Neural crest cell (in vitro differentiated cells): ENCODE measurements at regions not wholly inside any gene's neighbourhood (a gene's known extent, or its start where the extent isn't known, plus 50 kb on each side); places are given as distances from the start of the nearest gene placed in this dataset.
"Not testable (repeated sequence)": the region's sequence is repeated elsewhere in the genome, so short reads cannot be mapped to it uniquely, and the experiment has no call there.

Source experiments
- DNase-seq: peaks from one replicate; pipeline ENCODE4 v3.0.0; 2021; ENCODE audit warnings: low read depth, mixed read lengths, low spot score
- H3K27ac Mint-ChIP-seq: one replicate; pipeline ENCODE4 v1.8.0; 2021; ENCODE audit warnings: mild to moderate bottlenecking, mixed read lengths; ENCODE audit not compliant: unreplicated experiment
- H3K27me3 Mint-ChIP-seq: 2 replicates; pipeline ENCODE4 v1.8.0; 2021; ENCODE audit warnings: low read depth, mild to moderate bottlenecking, mixed read lengths
- H3K36me3 Mint-ChIP-seq: 2 replicates; pipeline ENCODE4 v1.8.0; 2021; ENCODE audit warnings: low read depth, mild to moderate bottlenecking, mixed read lengths
- H3K4me1 Mint-ChIP-seq: 2 replicates; pipeline ENCODE4 v1.8.0; 2021; ENCODE audit warnings: mixed read lengths
- H3K4me3 Mint-ChIP-seq: one replicate; pipeline ENCODE4 v1.8.0; 2021; ENCODE audit warnings: mild to moderate bottlenecking, mixed read lengths
- H3K9me3 Mint-ChIP-seq: 2 replicates; pipeline ENCODE4 v1.8.0; 2021; ENCODE audit warnings: mixed read lengths
- CTCF ChIP-seq: fragments of 200-600 bp; sonication (generic); conservative IDR thresholded peaks from 2 replicates; pipeline ENCODE4 v1.5.0; 2021; ENCODE audit warnings: antibody characterized with exemption, mild to moderate bottlenecking

DNA sequence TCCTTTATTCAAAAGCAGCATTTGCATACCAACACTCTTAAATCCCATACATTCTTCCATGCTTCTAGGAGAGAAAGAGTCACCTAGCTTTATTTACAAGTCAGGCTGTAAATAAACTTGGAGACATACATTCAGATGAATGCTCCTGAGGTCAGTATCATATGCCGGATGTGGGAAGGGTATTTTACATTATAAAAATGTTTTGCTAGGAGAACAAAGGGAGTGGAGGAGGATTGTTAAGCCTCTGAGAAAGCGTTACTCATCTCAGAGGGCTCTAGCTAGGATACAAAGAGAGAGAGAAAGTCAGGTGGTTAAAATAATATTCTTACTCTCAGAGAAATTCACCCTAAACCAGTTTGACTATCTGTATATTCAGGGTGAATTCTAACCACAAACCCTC, 300.9 kb upstream of the NPSR1 start:
- Mint-ChIP-seq H3K9me3 (no peaks in the 10 kb centered on the region), H3K27me3 (no peaks in the 10 kb centered on the region), H3K4me1 (no peaks in the 10 kb centered on the region), H3K4me3 (no peak overlapping the region), H3K27ac (no peak overlapping the region), H3K36me3 (no peaks in the 10 kb centered on the region)
- DNase-seq = no peak
- no peak for TF ChIP-seq CTCF

DNA sequence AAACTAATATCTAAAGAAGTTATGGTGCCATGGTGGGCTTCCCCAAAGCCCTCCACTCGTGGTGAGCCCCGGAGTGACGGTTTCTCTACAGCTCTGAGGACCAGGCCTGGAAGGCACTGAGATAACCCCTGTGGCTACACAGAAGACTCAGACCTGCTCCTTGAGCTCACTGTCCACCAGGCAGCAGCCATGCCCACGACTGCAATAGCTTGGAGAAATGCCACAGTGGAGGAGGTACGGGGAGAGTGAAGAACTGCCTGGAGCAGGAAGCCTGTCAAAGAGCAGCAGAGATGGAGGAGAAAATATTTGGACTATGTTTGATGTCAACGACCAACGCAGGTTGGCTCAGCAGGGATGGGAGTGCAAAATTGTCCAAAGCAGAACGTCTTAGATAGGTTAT, 300.1 kb upstream of the NPSR1 start:
- no peak for DNase-seq
- Mint-ChIP-seq H3K9me3 (no peaks in the 10 kb centered on the region), H3K27me3 (no peaks in the 10 kb centered on the region), H3K36me3 (no peaks in the 10 kb centered on the region), H3K4me3 (no peak overlapping the region), H3K4me1 (no peaks in the 10 kb centered on the region), H3K27ac (no peak overlapping the region)
- TF ChIP-seq CTCF = no peak

DNA sequence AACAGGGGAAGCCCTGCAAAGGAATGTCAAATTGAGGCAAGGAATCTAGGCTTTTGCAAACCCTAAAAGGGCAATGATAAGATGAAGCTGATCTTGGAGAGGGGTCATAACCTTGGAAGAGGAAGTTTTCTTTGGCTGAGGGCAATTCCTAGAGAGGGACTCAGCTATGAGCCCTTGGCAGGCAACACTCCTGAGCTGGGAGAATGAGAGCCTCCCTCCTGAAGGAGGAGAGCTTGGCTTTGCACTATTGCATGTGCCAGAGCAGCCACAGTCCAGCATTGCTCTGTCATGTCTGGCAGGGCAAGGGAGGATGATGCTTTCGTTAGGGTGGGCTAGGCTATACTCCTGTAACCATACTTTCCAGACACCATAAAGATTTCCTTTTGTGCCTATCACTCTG, 299.4 kb upstream of the NPSR1 start:
- H3K27ac Mint-ChIP-seq, H3K4me1 Mint-ChIP-seq, H3K9me3 Mint-ChIP-seq, H3K27me3 Mint-ChIP-seq, H3K4me3 Mint-ChIP-seq, H3K36me3 Mint-ChIP-seq, DNase-seq: not testable (repeated sequence)

DNA sequence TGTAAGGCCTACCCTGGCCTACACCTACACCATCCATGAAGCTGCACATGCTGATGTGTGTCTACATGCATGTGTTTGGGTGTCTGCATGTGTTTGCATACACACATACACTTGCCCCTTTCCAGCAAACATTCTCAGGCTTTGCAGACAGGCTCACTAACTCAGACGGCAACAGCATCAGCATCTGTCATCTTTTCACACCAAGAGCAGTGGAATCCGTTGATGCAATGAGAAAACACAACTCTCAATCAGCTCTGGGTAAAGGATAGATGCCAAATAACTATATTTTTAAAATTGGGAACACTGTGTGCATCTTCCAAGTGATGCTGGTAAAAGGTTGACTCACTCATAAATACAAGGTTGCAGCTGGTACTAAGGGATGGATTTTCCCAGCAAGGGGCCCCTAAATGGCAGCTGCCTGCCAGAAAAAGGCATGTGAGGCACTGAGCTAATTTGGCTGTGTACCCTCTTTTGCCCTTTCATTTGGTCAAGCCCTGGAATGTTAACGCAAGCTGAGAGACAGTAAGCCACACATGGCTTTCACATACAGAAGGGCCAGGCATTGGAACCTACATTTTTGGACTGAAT, 296.3 kb upstream of the NPSR1 start:
- H3K9me3 Mint-ChIP-seq = no peaks in the 10 kb centered on the region
- no peaks in the 10 kb centered on the region for H3K36me3 Mint-ChIP-seq
- H3K27me3 Mint-ChIP-seq = no peaks in the 10 kb centered on the region
- DNase-seq = no peak
- H3K27ac Mint-ChIP-seq = no peak overlapping the region
- no peak overlapping the region for H3K4me3 Mint-ChIP-seq
- no peak for TF ChIP-seq CTCF
- no peaks in the 10 kb centered on the region for H3K4me1 Mint-ChIP-seq

GRCh38 chr7:34362621-34363020, 295.4 kb upstream of the NPSR1 start:
- Mint-ChIP-seq H3K27me3 (no peaks in the 10 kb centered on the region), H3K4me1 (no peaks in the 10 kb centered on the region), H3K9me3 (no peaks in the 10 kb centered on the region), H3K4me3 (no peak overlapping the region), H3K36me3 (no peaks in the 10 kb centered on the region), H3K27ac (no peak overlapping the region)
- no peak for DNase-seq
- no peak for TF ChIP-seq CTCF

DNA sequence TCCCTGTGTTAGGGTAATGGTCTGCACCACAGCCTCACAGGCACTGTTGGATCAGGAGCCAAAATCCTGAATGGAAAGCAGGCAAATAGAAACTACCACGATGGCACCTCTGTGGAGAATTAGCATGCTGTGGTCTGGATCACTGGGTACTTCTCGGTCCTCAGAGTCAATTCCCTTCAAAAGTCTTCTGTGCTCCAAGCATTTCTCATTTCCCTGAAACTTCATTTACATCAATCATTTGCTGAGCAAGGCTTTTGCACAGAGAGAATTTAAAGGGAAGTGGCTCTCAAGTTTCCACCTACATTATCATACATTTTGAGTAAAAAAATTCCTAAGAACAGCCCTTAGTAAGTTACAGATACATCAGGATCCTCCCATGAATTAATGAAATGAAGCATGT, 293.9 kb upstream of the NPSR1 start:
- no peak overlapping the region for H3K4me3 Mint-ChIP-seq
- no peaks in the 10 kb centered on the region for H3K9me3 Mint-ChIP-seq
- no peak for DNase-seq
- no peaks in the 10 kb centered on the region for H3K36me3 Mint-ChIP-seq
- H3K4me1 Mint-ChIP-seq = no peaks in the 10 kb centered on the region
- H3K27me3 Mint-ChIP-seq = no peaks in the 10 kb centered on the region
- no peak for TF ChIP-seq CTCF
- no peak overlapping the region for H3K27ac Mint-ChIP-seq
